Testis (tissue), 2 donors: ENCODE measurements at regions not wholly inside any gene's neighbourhood (a gene's known extent, or its start where the extent isn't known, plus 50 kb on each side); places are given as distances from the start of the nearest gene placed in this dataset.

Experiments
- DNase-seq: peaks from one replicate; pipeline ENCODE4 v3.0.0-alpha.2; 2019
- H3K27ac ChIP-seq, 2 donors: fragments of 200-600 bp; sonication (generic); one replicate each; pipeline ENCODE4 v1.5.1; 2019
- H3K27me3 ChIP-seq: fragments of 200-600 bp; sonication (generic); one replicate; pipeline ENCODE4 v1.5.1; 2019
- H3K36me3 ChIP-seq: fragments of 200-600 bp; sonication (generic); one replicate; pipeline ENCODE4 v1.5.1; 2017; ENCODE audit warnings: low read depth; ENCODE audit errors: missing control alignments
- H3K4me1 ChIP-seq: fragments of 200-600 bp; sonication (generic); one replicate; pipeline ENCODE4 v1.5.1; 2019
- H3K4me3 ChIP-seq, 2 donors: fragments of 200-600 bp; sonication (generic); one replicate each; pipeline ENCODE4 v1.5.1; 2017 to 2019
- H3K9me3 ChIP-seq: fragments of 200-600 bp; sonication (generic); one replicate; pipeline ENCODE4 v1.5.1; 2017
- POLR2A ChIP-seq: fragments of 450-650 bp; IDR thresholded peaks from one replicate; pipeline ENCODE4 v1.6.1; 2017; ENCODE audit warnings: antibody characterized with exemption, mild to moderate bottlenecking, moderate library complexity
- WGBS, 2 donors: methylation state at CpG; one replicate each; pipeline ENCODE4 v1.1.5; 2018; 5-methylcytosine and 5-hydroxymethylcytosine counted together
- intact Hi-C: fragments of 100-400 bp; cut with DNase I; formaldehyde crosslinking; loops from one replicate; pipeline ENCODE4 v1.15.1; 2023; ENCODE audit warnings: low total_unique reads
- TF ChIP-seq, protein P1 (sequence below), 3 experiments: fragments of 450-650 bp in 2 of 3; fragments of 200-600 bp in 1 of 3; sonication (generic) in 1 of 3; IDR thresholded peaks; one replicate each; pipeline ENCODE4 v1.5.1; 2016 to 2019; ENCODE audit warnings: antibody characterized with exemption in 3 of 3, mild to moderate bottlenecking in 2 of 3, moderate library complexity in 1 of 3

DNA sequence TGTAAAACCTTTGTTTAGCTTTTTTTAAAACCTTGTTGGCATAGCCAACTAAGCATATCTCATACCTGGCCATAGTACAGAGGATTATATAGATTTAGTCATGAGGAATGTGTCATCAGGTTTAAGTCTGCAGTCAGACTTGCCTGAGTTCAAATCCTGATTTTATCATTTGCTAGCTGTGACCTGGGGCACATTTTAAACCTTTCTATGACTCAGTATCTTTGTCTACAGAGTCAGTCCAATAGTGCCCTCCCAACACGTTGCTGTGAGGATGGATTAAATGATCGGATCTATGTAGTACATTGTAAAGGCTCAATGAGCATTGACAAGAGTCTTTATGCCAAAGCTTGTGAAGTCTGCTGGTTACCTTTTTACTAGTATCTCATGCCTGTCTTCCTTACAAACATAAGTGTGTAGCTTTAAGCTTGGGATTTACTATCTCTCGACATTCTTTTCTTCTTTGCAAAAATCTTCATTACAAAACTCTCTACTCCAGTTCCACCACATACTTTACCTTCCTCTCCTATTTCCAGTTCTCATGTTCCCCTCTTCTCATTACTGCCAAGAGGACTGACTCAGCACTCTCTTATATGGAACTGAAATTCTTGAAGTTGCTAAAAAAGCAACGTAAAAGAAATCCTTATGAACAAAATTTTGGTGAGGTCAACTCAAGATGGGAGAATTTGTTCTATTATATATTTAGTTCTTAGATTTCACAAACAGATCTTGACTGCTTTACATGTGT, 68.1 kb upstream of the RBMS1 start:
- Histone ChIP-seq H3K4me1 (no peaks in the 10 kb centered on the region), H3K36me3 (no peaks in the 10 kb centered on the region), H3K27ac (no peak overlapping the region), H3K4me3 (no peak overlapping the region), H3K27me3 (no peaks in the 10 kb centered on the region), H3K9me3 (no peaks in the 10 kb centered on the region)
- no peak for DNase-seq
- TF ChIP-seq, protein P1, sequence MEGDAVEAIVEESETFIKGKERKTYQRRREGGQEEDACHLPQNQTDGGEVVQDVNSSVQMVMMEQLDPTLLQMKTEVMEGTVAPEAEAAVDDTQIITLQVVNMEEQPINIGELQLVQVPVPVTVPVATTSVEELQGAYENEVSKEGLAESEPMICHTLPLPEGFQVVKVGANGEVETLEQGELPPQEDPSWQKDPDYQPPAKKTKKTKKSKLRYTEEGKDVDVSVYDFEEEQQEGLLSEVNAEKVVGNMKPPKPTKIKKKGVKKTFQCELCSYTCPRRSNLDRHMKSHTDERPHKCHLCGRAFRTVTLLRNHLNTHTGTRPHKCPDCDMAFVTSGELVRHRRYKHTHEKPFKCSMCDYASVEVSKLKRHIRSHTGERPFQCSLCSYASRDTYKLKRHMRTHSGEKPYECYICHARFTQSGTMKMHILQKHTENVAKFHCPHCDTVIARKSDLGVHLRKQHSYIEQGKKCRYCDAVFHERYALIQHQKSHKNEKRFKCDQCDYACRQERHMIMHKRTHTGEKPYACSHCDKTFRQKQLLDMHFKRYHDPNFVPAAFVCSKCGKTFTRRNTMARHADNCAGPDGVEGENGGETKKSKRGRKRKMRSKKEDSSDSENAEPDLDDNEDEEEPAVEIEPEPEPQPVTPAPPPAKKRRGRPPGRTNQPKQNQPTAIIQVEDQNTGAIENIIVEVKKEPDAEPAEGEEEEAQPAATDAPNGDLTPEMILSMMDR (IDR thresholded peaks at IDR 0.05): no peak
- no peak for TF ChIP-seq POLR2A
- 68 to 72% methylated on average over 4 of the region's 4 CpGs for WGBS, 2 donors
- intact Hi-C loops: no loop called here

DNA sequence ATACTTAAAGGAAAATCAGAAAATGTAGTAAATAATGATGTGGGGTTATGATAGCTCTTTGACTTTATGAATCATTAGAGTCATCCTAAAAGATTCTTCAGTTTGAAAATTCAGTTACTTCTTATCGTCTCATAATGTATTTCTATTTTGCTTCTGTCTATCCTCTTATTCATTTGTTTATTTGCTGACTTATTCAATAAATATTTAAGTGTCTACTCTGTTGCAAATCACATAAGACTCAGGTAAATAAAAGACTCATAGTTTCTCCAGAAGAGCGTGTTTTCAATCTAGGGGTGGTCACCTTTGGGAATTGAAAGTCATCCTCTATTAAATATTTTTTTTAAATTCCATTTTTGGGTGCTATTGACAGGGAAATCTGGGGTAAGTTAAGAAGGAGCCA, 69.1 kb upstream of the RBMS1 start:
- Histone ChIP-seq H3K27me3 (no peaks in the 10 kb centered on the region), H3K9me3 (no peaks in the 10 kb centered on the region), H3K36me3 (no peaks in the 10 kb centered on the region), H3K4me1 (no peaks in the 10 kb centered on the region), H3K27ac (no peak overlapping the region), H3K4me3 (no peak overlapping the region)
- TF ChIP-seq, protein P1 (IDR thresholded peaks at IDR 0.05): no peak
- TF ChIP-seq POLR2A: no peak
- no peak for DNase-seq
- intact Hi-C loops: no loop called here
- WGBS, 2 donors: 92 to 96% methylated on average over 2 of the region's 2 CpGs

DNA sequence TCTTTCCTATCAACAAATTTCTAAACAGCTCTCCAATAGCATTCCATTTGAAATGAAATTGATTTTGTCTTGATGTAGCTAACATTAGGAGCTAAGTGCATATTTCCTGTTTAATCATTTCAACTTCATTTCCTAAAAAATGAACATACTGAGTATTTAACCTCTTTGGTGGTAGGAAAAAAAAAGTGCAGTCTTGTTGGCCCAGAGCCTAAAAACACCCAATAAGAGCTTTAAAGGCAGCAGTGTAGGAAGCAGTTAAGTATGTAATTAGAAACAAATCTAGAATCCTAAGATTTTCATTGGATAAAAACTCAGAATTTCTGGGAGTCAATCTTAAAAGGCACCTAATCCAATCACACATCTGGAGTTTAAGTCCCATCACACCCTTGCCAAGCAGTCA, 71.0 kb upstream of the RBMS1 start:
- no peaks in the 10 kb centered on the region for H3K36me3 ChIP-seq
- DNase-seq: no peak
- no peaks in the 10 kb centered on the region for H3K27me3 ChIP-seq
- no peak for TF ChIP-seq POLR2A
- H3K4me1 ChIP-seq: no peaks in the 10 kb centered on the region
- H3K27ac ChIP-seq: no peak overlapping the region
- no peak overlapping the region for H3K4me3 ChIP-seq
- intact Hi-C loops: no loop called here
- no peaks in the 10 kb centered on the region for H3K9me3 ChIP-seq

DNA sequence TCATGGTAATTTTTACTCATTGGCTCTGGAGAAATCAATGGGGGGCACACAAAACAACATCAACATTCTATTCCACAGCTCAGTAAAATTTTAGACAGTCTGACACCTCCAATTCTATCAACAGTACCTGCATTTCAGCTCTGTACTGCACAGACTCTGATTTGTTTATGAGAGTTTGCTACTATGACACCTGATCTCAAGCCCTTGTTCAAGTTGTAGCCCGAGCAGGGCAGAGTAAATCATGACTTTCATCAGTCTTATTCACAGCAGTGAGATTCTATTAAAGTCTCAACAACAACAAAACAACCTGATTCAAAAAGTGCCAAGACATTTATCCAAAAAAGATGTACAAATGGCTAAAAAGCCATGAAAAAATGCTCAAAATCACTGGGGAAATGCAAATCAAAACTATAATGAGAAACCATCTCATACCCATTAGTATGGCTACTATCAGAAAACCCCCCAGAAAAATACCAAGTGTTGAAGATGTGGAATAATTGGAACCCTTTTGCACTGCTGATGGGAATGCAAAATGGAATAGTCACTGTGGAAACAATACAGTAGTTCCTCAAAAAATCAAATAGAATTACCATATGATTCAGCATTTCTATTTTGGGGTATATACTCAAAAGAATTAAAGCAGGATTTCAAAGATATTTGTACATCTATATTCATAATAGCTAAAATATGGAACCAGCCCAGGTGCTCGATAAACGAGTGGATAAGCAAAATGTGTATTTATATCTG, 71.7 kb upstream of the RBMS1 start:
- no peak for DNase-seq
- WGBS, 2 donors: 88 to 92% methylated on average over 3 of the region's 3 CpGs
- Histone ChIP-seq H3K36me3 (no peaks in the 10 kb centered on the region), H3K9me3 (no peaks in the 10 kb centered on the region), H3K27ac (no peak overlapping the region), H3K4me3 (no peak overlapping the region), H3K27me3 (no peaks in the 10 kb centered on the region), H3K4me1 (no peaks in the 10 kb centered on the region)
- intact Hi-C loops: no loop called here
- TF ChIP-seq, protein P1 (IDR thresholded peaks at IDR 0.05): no peak
- no peak for TF ChIP-seq POLR2A

DNA sequence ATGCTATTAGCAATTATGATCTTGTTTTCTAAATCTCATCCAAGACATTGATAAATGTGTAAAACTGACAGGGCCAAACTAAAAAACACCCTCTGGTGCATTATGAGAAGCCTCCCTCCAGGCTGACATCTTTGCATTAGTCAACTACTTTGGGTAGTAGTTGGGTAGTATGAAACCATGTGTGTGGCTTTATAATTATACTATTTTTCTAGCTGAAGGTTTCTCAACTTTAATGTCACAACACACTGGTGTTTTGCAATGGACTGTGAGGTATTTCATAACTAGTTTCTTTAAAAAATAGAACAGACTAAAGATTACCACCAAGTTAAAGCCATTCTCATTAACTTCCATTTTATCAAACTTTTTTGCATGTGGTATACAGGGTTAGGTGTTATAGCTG, 73.1 kb upstream of the RBMS1 start:
- Histone ChIP-seq H3K4me3 (no peak overlapping the region), H3K9me3 (no peaks in the 10 kb centered on the region), H3K27ac (no peak overlapping the region), H3K4me1 (no peaks in the 10 kb centered on the region), H3K36me3 (no peaks in the 10 kb centered on the region), H3K27me3 (no peaks in the 10 kb centered on the region)
- intact Hi-C loops: no loop called here
- TF ChIP-seq, protein P1 (IDR thresholded peaks at IDR 0.05): no peak
- TF ChIP-seq POLR2A: no peak
- DNase-seq: no peak
